DMS79 (cell line): ENCODE measurements at regions not wholly inside any gene's neighbourhood (a gene's known extent, or its start where the extent isn't known, plus 50 kb on each side); places are given as distances from the start of the nearest gene placed in this dataset.

ENCODE experiments used
- DNase-seq: peaks from one replicate; lab custom pipeline; 2025; lab: John Stamatoyannopoulos, UW

DNA sequence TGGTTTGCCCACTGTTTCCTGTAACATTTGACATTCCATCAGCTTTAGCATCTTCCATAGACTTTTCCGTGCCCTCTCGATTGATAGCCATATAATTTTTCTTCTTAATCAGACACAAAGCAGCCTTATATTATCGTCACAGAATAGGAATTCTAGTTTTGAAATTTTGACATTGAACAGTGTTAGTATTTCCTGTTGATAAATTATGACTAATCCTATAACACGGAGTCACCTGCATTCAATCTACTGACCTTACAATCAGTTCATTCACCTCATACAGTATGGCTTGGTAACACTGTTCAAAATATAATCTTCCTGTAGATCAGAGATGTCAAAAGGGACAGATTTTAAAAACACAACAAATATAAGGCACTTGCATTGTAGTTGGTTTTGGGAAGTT is 423.7 kb downstream of the C3orf38 start:
- DNase-seq: no peak

DNA sequence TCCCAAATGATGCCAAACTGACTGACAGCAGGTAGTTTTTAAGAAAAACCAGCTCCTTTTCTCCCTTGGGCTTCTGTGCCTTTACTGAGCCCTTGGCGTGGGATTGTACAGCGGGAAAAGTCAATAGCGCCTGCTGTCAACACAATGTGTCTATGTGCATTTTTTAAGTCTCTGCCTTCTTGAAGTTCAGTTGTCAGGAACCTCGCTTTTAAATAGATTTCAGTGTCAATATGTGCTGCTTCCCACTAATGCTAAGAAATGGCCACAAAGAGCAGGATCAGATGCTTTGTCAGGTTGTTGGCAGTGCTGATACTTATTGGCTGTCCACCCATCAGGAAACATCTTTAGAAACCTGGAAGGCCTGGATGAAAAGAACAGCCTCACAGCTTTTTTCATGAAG is 424.4 kb downstream of the C3orf38 start:
- DNase-seq: no peak

DNA sequence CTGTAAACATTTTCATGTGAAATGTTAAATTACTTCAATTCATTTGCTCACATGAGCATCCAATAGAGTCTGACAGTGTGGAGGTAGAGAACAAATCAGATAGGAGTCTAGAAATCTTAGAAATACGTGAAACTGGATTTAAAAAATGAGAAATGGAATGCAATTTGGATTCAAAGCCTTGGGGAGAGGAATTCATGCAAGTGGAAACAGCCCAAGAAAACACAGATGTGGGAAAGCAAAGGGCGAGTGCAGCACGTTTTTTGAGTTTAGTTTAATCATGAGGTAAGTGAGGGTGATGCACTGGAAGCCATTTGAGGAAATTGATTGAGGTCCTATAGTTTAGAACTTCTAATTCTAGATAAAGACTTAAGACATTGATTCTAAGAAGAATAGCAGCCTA is 434.7 kb downstream of the C3orf38 start:
- DNase-seq: no peak

DNA sequence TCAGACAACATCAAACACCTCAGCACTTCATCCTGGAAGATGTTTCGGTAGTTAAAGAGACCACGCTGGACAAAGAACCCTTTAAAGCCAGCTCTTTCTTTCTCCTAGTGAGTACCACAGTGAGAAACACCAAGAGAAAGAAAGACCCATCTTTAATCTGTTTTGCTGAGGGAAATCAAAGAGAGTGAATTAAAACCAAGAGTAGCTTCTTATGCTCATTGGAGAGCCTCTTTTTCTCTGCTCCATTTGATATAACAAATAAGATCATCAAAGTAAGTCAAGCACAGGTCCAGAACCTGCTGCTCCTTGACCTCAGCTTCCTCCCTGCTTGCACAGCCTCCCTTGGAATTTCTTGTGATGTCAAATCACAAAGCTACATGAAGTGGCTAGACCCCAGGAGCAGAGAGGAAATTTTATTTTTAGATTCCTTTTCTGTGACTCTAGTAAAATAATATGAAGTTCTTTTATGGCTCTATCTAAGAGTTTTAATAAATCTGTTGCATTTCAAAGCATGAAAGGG is 436.4 kb downstream of the C3orf38 start:
- DNase-seq: no peak

GRCh38 chr3:88589138-88589537 is 439.4 kb downstream of the C3orf38 start:
- no peak for DNase-seq

DNA sequence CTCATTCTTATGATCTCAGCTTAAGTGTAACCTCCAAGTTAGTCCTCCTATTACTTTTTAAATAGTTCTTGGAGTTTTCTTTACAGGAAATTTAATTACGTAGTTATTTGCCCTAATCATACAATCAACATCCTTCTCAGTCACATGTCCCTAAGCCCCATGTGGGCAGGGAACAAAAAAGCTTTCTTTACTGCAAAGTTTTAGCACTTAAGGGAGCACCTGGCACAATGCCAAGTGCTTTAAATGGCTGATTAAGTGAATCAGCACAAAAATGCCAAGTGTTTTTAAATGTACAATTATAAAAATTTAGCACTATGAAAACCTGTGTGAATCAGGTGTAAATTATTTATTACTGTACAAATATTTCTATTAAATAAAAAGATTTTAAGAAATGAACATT is 445.3 kb downstream of the C3orf38 start:
- DNase-seq: no peak

GRCh38 chr3:88596451-88596850 is 446.7 kb downstream of the C3orf38 start:
- DNase-seq: no peak

DNA sequence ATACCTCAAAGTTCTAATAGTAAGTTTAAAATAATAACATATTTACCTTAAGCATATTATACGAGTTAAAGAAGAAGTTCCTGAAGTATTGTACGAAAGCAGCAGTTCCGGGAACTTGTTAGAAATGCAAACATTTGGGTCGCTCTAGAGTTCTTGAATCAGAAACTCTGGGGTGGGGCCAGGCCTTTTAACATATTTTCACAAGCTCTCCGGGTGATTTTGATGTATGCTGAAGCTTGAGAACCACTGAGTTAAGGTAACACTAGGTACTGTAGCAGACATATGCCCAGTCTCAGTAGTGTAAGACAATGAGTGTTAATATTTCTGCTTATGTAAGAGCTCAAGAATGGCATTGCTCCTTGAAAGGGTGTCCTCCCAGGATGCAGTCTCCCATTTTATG is 461.1 kb downstream of the C3orf38 start:
- no peak for DNase-seq

GRCh38 chr3:88611826-88612326 is 462.1 kb downstream of the C3orf38 start:
- DNase-seq: no peak

GRCh38 chr3:88616413-88616812 is 466.7 kb downstream of the C3orf38 start:
- no peak for DNase-seq

DNA sequence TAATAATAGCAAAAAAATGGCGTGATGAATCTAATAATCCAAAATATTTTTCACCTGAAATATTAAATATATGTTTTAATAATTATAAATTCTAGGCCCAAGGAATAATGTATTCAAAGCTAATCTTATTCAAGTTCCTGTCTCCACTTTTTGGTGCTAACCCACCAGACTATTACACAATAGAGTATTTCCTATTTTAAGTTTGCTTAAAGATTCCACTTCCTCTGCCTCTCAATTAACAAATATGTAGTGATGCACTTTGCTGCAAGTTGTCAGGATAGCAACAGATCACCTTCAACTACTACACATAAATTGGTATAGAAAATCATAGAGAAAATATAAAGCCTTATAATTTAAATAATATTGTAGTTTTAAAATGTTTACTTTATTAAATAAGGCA is 467.5 kb downstream of the C3orf38 start:
- no peak for DNase-seq

- no peak for DNase-seq
Observed at GRCh38 chr3:88618021-88618645, 468.4 kb downstream of the C3orf38 start.

GRCh38 chr3:88621586-88621985 is 471.8 kb downstream of the C3orf38 start:
- DNase-seq: no peak

DNA sequence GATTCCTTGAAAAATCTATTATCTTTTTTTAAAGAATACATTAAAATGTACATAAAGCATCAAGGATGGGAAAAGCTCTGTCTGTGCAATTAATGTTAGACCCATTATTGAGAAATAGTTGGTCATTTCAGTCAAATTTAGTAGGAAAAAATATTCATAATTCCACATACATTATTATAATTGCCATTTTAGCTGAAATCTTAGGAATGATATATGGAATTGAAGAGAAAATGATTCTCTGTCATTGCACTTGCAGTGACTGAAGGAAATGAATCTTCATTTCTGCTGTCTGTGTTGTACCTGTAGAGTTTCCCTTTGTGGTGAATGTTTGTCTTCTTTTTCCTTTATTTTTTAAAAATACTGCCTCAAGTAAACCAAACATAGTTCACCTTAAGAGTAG is 473.9 kb downstream of the C3orf38 start:
- DNase-seq: no peak

- peak; percentile 31 for DNase-seq
Observed at GRCh38 chr3:88626456-88627120, 476.8 kb downstream of the C3orf38 start.

DNA sequence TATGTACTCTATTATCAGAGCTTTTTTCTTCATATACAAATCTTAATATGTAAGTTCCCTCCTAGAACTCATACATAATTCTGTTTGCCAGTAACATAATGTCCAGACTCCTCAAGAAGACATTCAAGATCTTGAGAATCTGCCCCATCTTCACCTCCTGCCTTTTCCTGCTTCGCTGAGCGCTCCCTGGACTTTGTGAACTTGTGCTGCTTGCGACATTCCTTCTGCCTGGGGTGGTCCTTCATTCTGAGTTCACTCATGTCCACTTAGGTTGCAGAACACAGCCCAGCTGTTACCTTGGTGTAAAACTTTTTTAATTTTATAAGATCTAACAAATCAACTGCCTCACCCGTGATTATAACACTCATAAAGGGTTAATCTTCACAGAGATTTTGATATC is 478.5 kb upstream of the EPHA3 start:
- DNase-seq: no peak

- DNase-seq: no peak
Observed at GRCh38 chr3:88632226-88632625, 475.2 kb upstream of the EPHA3 start.

- no peak for DNase-seq
Observed at GRCh38 chr3:88640581-88640980, 466.8 kb upstream of the EPHA3 start.

DNA sequence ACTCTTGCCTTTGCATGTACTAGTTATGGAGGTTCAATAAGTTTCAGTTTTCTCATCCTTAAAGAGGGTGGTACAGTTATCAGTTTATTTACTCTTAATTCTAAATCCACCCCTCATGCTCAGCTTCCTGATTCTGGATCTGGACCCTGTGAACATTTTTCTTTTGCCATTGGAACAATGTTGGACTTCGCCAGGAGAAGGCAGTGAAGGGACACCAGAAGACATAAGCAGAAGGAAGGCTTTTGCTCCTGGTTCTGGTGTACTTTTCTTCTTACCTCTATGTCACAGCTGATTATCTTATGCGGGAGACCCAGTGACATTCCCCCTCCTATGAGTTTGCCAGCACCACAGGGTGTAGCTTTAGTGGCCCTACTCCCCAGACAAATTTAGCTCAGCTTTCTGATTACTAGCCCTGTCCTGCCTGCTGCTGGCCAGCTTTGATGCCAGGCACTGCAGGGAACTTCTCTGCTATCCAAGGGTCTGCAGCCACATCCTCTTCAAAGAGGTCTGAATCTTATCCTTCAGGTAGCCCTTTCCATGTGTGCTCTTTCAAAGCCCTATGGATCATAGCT is 466.3 kb upstream of the EPHA3 start:
- DNase-seq: no peak

- no peak for DNase-seq
Observed at GRCh38 chr3:88657459-88657858, 450.0 kb upstream of the EPHA3 start.

DNA sequence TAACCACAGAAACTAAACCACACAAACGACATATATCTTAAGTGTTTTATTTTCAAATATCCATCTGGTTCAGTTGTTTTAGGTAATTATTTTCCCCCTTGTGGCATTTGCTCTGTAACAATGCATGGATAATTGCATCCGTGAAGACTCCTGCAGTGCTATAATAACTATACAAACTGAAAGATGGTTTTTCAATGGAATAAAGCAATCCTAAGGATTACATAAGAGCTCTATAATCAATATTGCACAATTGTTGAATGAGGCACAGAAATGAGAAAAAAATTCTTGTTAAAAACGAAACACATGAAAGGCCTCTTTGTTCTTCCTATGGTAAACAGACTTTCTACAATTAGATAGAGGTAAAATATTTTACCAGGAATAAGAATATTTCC is 446.0 kb upstream of the EPHA3 start:
- DNase-seq: no peak

- DNase-seq: no peak
Observed at GRCh38 chr3:88668180-88668579, 439.2 kb upstream of the EPHA3 start.

DNA sequence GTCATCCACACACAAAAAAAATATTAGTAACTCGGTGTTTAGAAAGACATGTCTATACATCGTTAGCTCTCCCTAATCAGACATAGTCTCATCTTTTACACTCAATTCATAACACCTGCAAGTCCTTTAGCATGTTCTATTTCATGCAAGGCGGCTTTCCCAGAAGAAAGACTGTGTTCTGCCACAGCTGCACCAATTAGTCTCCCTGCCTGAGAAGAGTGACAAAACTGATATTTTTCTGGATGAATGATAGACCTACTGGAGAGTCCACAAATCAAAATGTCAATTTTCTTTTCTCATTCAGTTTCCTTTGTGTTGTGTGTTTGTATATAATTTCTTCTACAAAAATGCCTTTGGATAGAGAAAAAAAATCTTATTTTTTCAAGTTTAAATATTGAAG is 435.8 kb upstream of the EPHA3 start:
- DNase-seq: no peak
